Neuronal stem cell (in vitro differentiated cells): ENCODE measurements at regions not wholly inside any gene's neighbourhood (a gene's known extent, or its start where the extent isn't known, plus 50 kb on each side); places are given as distances from the start of the nearest gene placed in this dataset.

Source experiments
- DNase-seq: peaks from one replicate; pipeline ENCODE4 v3.0.0-alpha.2; 2013; ENCODE audit warnings: low spot score
- H2AFZ ChIP-seq: one replicate; pipeline ENCODE4 v1.6.1; 2013; ENCODE audit warnings: mild to moderate bottlenecking, low read length, inconsistent platforms
- H2AK5ac ChIP-seq: 2 replicates; pipeline ENCODE4 v1.6.1; 2013; ENCODE audit warnings: low read depth, mild to moderate bottlenecking, inconsistent platforms, low read length, moderate library complexity, mixed read lengths
- H2BK120ac ChIP-seq: 2 replicates; pipeline ENCODE4 v1.6.1; 2013; ENCODE audit warnings: low read depth, mild to moderate bottlenecking, inconsistent platforms, low read length, moderate library complexity, mixed read lengths
- H2BK12ac ChIP-seq: one replicate; pipeline ENCODE4 v1.6.1; 2013; ENCODE audit warnings: low read length, inconsistent platforms
- H2BK15ac ChIP-seq: 2 replicates; pipeline ENCODE4 v1.6.1; 2013; ENCODE audit warnings: mild to moderate bottlenecking, low read length, inconsistent platforms, mixed read lengths
- H2BK5ac ChIP-seq: one replicate; pipeline ENCODE4 v1.6.1; 2013; ENCODE audit warnings: inconsistent platforms, mild to moderate bottlenecking, low read length, moderate library complexity
- H3K14ac ChIP-seq: one replicate; pipeline ENCODE4 v1.6.1; 2013; ENCODE audit warnings: low read length, inconsistent platforms
- H3K18ac ChIP-seq: 2 replicates; pipeline ENCODE4 v1.6.1; 2013; ENCODE audit warnings: low read length, inconsistent platforms
- H3K23ac ChIP-seq: 2 replicates; pipeline ENCODE4 v1.6.1; 2013; ENCODE audit warnings: low read depth, mild to moderate bottlenecking, mixed read lengths, low read length, inconsistent platforms; ENCODE audit not compliant: poor library complexity
- H3K27ac ChIP-seq: replicated peaks from 3 replicates; pipeline ENCODE4 v1.5.1; 2013; ENCODE audit warnings: low read length, inconsistent platforms
- H3K27me3 ChIP-seq, 3 experiments: 2 replicates each; pipeline ENCODE4 v1.6.1; 2013; ENCODE audit warnings: low read length in 3 of 3, mild to moderate bottlenecking in 2 of 3, inconsistent platforms in 1 of 3, low read depth in 1 of 3, mixed read lengths in 1 of 3, moderate library complexity in 1 of 3; ENCODE audit not compliant: control insufficient read depth in 3 of 3, insufficient read depth in 3 of 3
- H3K36me3 ChIP-seq, 2 donors: replicated peaks in 1 of 2; 2 replicates each; pipeline ENCODE4 v1.6.1; 2013; ENCODE audit warnings: low read length in 2 of 2; ENCODE audit not compliant: control insufficient read depth in 2 of 2, insufficient read depth in 2 of 2
- H3K4ac ChIP-seq: 2 replicates; pipeline ENCODE4 v1.6.1; 2013; ENCODE audit warnings: inconsistent platforms, mild to moderate bottlenecking, low read length, moderate library complexity
- H3K4me1 ChIP-seq, 2 donors: 1 replicate in 1 of 2; 2 replicates in 1 of 2; pipeline ENCODE4 v1.6.1; 2013; ENCODE audit warnings: low read length in 2 of 2, low read depth in 1 of 2; ENCODE audit not compliant: control insufficient read depth in 2 of 2, insufficient read depth in 1 of 2
- H3K4me2 ChIP-seq: one replicate; pipeline ENCODE4 v1.6.1; 2013; ENCODE audit warnings: mild to moderate bottlenecking, low read length, inconsistent platforms; ENCODE audit not compliant: insufficient read depth, poor library complexity, severe bottlenecking
- H3K4me3 ChIP-seq, 2 donors: 2 replicates each; pipeline ENCODE4 v1.5.1; 2013; ENCODE audit warnings: low read length in 2 of 2, mild to moderate bottlenecking in 2 of 2, inconsistent platforms in 1 of 2, moderate library complexity in 1 of 2
- H3K79me1 ChIP-seq: one replicate; pipeline ENCODE4 v1.6.1; 2013; ENCODE audit warnings: low read depth, mild to moderate bottlenecking, inconsistent platforms, low read length, moderate library complexity
- H3K9ac ChIP-seq: one replicate; pipeline ENCODE4 v1.6.1; 2013; ENCODE audit warnings: mild to moderate bottlenecking, low read depth, low read length, inconsistent platforms; ENCODE audit not compliant: poor library complexity
- H3K9me3 ChIP-seq, 2 donors: replicated peaks in 1 of 2; 2 replicates each; pipeline versions ENCODE3 to v1.6.1; 2013; ENCODE audit warnings: low read length in 2 of 2, mild to moderate bottlenecking in 2 of 2, inconsistent platforms in 1 of 2, low read depth in 1 of 2, mixed read lengths in 1 of 2, moderate library complexity in 1 of 2; ENCODE audit not compliant: control insufficient read depth in 2 of 2, insufficient read depth in 1 of 2
- H4K8ac ChIP-seq: one replicate; pipeline ENCODE4 v1.6.1; 2013; ENCODE audit warnings: low read depth, mild to moderate bottlenecking, inconsistent platforms, low read length, moderate library complexity
- H4K91ac ChIP-seq: one replicate; pipeline ENCODE4 v1.6.1; 2013; ENCODE audit warnings: low read length, low read depth, mild to moderate bottlenecking, inconsistent platforms; ENCODE audit not compliant: poor library complexity
- WGBS, 2 donors: extraction: QIAGEN DNeasy Blood & Tissue Kit; methylation state at CpG; one replicate each; pipeline ENCODE4 v1.1.7; 2013; ENCODE audit warnings: missing lambda C conversion rate in 2 of 2, mixed read lengths in 1 of 2; ENCODE audit not compliant: insufficient read length in 2 of 2, insufficient replicate concordance in 1 of 2; ENCODE audit errors: extremely low coverage in 2 of 2; 5-methylcytosine and 5-hydroxymethylcytosine counted together

DNA sequence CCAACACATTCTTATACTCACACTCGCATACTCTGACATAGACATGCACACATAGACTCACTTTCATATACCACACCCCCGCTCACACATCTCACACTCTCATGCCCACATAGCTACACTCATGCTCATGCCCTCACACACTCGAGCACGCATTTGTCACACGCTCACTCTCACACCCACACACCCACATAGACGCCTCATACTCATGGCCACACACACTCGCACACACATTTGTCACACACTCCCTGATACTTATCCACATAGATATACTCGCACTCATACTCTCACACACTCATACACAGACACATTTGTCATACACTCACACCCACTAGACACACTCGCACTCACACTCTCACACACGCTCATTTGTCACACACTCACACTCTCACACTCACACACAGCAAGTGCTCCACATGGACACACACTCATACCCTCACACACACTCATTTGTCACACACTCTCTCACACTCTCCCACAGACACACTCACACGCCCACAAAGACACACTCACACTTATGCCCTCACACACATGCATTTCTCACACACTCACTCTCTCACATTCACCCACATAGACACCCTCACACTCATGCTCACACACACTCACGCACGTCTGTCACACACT is 50.9 kb downstream of the TNP1 start:
- Histone ChIP-seq H2BK5ac (no peak overlapping the region), H2BK12ac (no peak overlapping the region), H3K4me3 (no peak overlapping the region), H3K9me3 (peaks cover 0 to 4% of the 10 kb centered on the region in 2 donors), H3K4me2 (no peak overlapping the region), H2AFZ (no peak overlapping the region), H3K27ac (no peak overlapping the region), H2BK120ac (no peak overlapping the region), H3K79me1 (no peaks in the 10 kb centered on the region), H2AK5ac (no peak overlapping the region), H3K14ac (no peak overlapping the region), H3K4ac (no peak overlapping the region), H4K91ac (no peak overlapping the region), H2BK15ac (no peak overlapping the region), H3K36me3 (no peaks in the 10 kb centered on the region), H3K27me3 (no peaks in the 10 kb centered on the region), H3K18ac (no peak overlapping the region), H3K9ac (no peak overlapping the region), H4K8ac (no peak overlapping the region), H3K4me1 (peaks cover 0 to 4% of the 10 kb centered on the region in 2 donors), H3K23ac (peak overlapping the region; percentile 14)
- DNase-seq, result no peak
- WGBS, 2 donors, result 99 to 100% methylated on average over 2 to 6 of the region's 13 CpGs

DNA sequence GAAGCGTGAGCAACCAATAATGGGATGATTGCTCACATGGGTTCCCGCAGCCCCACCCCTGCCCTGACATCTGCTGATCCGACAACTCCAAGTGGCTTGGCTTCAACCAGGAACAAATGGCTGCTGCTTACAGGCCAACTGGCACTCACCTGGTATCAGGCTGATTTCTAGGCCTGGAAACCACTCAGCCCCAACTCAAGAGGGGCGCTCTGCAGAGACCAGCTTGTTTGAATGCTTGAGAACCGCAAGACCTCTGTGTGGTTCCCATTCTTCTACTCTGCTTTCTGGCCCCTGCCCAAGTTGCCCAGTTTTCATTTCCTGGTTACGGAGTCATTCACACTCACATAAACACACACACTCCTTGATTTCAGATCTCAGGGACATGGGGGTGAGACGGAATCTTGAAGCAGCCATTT is 52.0 kb downstream of the TNP1 start:
- no peak overlapping the region for H3K23ac ChIP-seq
- no peak overlapping the region for H3K4me3 ChIP-seq
- peak overlapping the region; percentile 14 for H3K14ac ChIP-seq
- no peak overlapping the region for H4K8ac ChIP-seq
- no peaks in the 10 kb centered on the region for H3K36me3 ChIP-seq
- peaks cover 0 to 4% of the 10 kb centered on the region in 2 donors for H3K9me3 ChIP-seq
- no peak overlapping the region for H2BK15ac ChIP-seq
- no peak overlapping the region for H2BK120ac ChIP-seq
- no peaks in the 10 kb centered on the region for H3K27me3 ChIP-seq
- no peak overlapping the region for H2BK12ac ChIP-seq
- no peak overlapping the region for H2AK5ac ChIP-seq
- no peak overlapping the region for H3K4me2 ChIP-seq
- no peak overlapping the region for H2BK5ac ChIP-seq
- DNase-seq, result no peak
- no peak overlapping the region for H4K91ac ChIP-seq
- peak overlapping the region; percentile 21 for H2AFZ ChIP-seq
- peaks cover 0 to 4% of the 10 kb centered on the region in 2 donors for H3K4me1 ChIP-seq
- no peaks in the 10 kb centered on the region for H3K79me1 ChIP-seq
- peak overlapping the region; percentile 41 for H3K18ac ChIP-seq
- H3K4ac ChIP-seq, result no peak overlapping the region
- no peak overlapping the region for H3K27ac ChIP-seq
- H3K9ac ChIP-seq, result no peak overlapping the region
- WGBS, 2 donors, result no CpG with 5 or more reads among the region's 7 CpGs

DNA sequence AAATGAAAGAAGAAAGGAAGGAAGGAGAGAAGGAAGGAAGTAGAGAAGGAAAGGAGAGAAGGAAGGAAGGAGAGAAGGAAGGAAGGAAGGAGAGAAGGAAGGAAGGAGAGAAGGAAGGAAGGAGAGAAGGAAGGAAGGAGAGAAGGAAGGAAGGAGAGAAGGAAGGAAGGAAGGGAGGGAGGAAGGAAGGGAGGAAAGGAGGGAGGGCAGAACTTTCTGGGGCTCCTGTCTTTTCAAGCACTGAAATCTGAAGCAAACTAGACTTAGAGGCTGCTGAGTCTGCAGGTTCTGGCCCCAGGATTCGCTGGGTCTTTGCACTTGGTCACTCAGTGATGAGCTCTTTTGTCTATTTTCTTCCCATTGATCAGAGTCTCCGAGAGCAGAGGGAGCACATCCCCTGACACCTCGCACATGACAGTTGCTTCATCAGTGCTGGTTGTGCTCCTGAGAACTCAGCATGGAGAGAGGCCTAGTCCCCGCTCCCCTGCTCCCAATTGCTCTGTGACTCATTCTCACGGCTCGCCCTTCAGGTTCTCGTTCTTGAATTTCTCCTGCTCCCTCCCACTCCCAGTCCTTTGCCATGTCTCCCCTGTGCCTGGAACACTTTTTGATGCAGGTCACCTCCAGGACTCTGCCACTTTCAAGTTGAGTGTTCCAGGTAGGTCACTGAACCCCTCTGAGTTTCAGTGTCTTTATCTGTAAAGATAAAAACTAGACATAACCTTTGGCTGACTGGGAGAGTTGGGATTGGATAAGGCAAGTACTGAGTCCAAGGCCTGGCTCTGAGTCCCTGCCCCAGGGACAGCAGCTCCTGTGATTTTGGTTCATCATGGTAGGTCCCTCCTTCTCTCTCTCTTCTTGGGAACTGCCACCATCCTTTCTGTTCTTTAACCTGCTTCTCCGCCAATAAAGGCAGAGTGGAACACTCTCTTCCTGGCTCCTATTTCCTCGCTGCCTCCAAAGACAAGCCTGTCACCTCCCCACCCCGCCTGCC is 55.2 kb downstream of the TNP1 start:
- no peak overlapping the region for H3K4ac ChIP-seq
- no peak overlapping the region for H2AK5ac ChIP-seq
- H2AFZ ChIP-seq, result no peak overlapping the region
- H3K4me1 ChIP-seq, result peaks cover 0 to 6% of the 10 kb centered on the region in 2 donors
- no peak overlapping the region for H3K27ac ChIP-seq
- no peaks in the 10 kb centered on the region for H3K27me3 ChIP-seq
- no peak overlapping the region for H3K23ac ChIP-seq
- peak overlapping the region; percentile 51 for H3K18ac ChIP-seq
- H2BK12ac ChIP-seq, result no peak overlapping the region
- no peak overlapping the region for H3K4me3 ChIP-seq
- no peak overlapping the region for H2BK15ac ChIP-seq
- no peak for DNase-seq
- no peak overlapping the region for H3K9ac ChIP-seq
- H3K14ac ChIP-seq, result no peak overlapping the region
- H2BK5ac ChIP-seq, result peak overlapping the region; percentile 2
- no peak overlapping the region for H4K91ac ChIP-seq
- no peak overlapping the region for H3K4me2 ChIP-seq
- H3K79me1 ChIP-seq, result no peaks in the 10 kb centered on the region
- no peak overlapping the region for H4K8ac ChIP-seq
- no peaks in the 10 kb centered on the region for H3K36me3 ChIP-seq
- WGBS, 2 donors, result no CpG with 5 or more reads among the region's 10 CpGs
- no peak overlapping the region for H2BK120ac ChIP-seq
- peaks cover 0 to 1% of the 10 kb centered on the region in 2 donors for H3K9me3 ChIP-seq

DNA sequence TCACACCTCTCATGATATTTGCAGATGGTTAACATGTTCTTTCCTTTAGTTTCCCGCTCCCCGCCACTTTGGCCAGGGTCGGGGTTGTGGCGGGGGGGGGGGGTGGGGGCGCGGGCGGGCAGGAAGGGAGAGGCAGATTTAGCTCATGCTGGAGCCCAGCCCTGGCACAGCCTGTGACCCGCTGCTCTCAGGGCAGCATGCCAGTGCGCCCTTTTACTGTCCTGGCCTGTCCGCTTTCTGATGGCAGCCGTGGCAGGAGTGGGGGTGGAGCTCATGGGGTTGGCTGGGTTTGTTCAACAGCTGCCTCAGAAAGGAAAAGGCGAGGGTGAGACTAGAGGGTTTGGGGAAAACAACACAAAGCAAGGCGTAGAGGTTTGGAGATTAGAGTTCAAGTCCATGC is 56.1 kb downstream of the TNP1 start:
- Histone ChIP-seq H3K9me3 (peaks cover 0 to under 1% of the 10 kb centered on the region in 2 donors), H3K4me2 (no peak overlapping the region), H3K14ac (no peak overlapping the region), H2BK120ac (no peak overlapping the region), H3K27me3 (no peaks in the 10 kb centered on the region), H2BK15ac (no peak overlapping the region), H3K4ac (no peak overlapping the region), H3K79me1 (no peaks in the 10 kb centered on the region), H2BK12ac (no peak overlapping the region), H3K9ac (no peak overlapping the region), H4K8ac (no peak overlapping the region), H3K27ac (no peak overlapping the region), H3K4me1 (peaks cover 0 to 5% of the 10 kb centered on the region in 2 donors), H3K18ac (no peak overlapping the region), H2AK5ac (no peak overlapping the region), H2AFZ (no peak overlapping the region), H3K4me3 (no peak overlapping the region), H3K36me3 (no peaks in the 10 kb centered on the region), H4K91ac (no peak overlapping the region), H2BK5ac (no peak overlapping the region), H3K23ac (no peak overlapping the region)
- no peak for DNase-seq
- no CpG with 5 or more reads among the region's 13 CpGs for WGBS, 2 donors
